ENCODE measurements at regions not wholly inside any gene's neighbourhood (a gene's known extent, or its start where the extent isn't known, plus 50 kb on each side); places are given as distances from the start of the nearest gene placed in this dataset.

- TF ChIP-seq POLR2A (IDR thresholded peaks at IDR 0.05; ENCODE audit: low read length), result no peak
- no peak for TF ChIP-seq GATA1 (IDR thresholded peaks at IDR 0.05; ENCODE audit: low read depth, low read length)
Observed at GRCh38 chr6:159610881-159611280, 82.2 kb downstream of the SOD2 start.
